A549 (cell line): ENCODE measurements at regions not wholly inside any gene's neighbourhood (a gene's known extent, or its start where the extent isn't known, plus 50 kb on each side); places are given as distances from the start of the nearest gene placed in this dataset.

Source experiments
- CBX2 ChIP-seq: fragments of 200-600 bp; sonication (generic); IDR thresholded peaks from 2 replicates; pipeline ENCODE4 v1.6.1; 2016; ENCODE audit warnings: low read depth, mild to moderate bottlenecking, borderline replicate concordance
- CTCF ChIP-seq: fragments of >200 bp; sonication (Bioruptor Twin); formaldehyde crosslinking; IDR thresholded peaks from 3 replicates; pipeline ENCODE4 v1.5.1; 2016
- EP300 ChIP-seq, 2 experiments: fragments of >200 bp; sonication (Bioruptor Twin); formaldehyde crosslinking; IDR thresholded peaks; 2 replicates in 1 of 2; 3 replicates in 1 of 2; pipeline ENCODE4 v1.6.1; 2016 to 2017
- MAZ ChIP-seq: fragments of 150-350 bp; IDR thresholded peaks from 2 replicates; pipeline ENCODE4 v1.6.1; 2014; ENCODE audit warnings: antibody characterized with exemption, low read depth, low read length, borderline replicate concordance
- PHF8 ChIP-seq: fragments of 200-600 bp; sonication (generic); IDR thresholded peaks from 2 replicates; pipeline ENCODE4 v1.6.1; 2016; ENCODE audit warnings: low read depth, mild to moderate bottlenecking, antibody characterized with exemption, moderate library complexity, borderline replicate concordance
- POLR2A ChIP-seq: IDR thresholded peaks from 2 replicates; pipeline ENCODE4 v1.6.1; 2012; ENCODE audit warnings: mild to moderate bottlenecking, low read length
- RAD21 ChIP-seq, 2 experiments: fragments of >200 bp in 1 of 2; sonication (Bioruptor Twin) in 1 of 2; formaldehyde crosslinking in 1 of 2; IDR thresholded peaks in 1 of 2; conservative IDR thresholded peaks in 1 of 2; 2 replicates in 1 of 2; 3 replicates in 1 of 2; pipeline ENCODE4 v1.6.1; 2012 to 2018; ENCODE audit warnings: inconsistent platforms in 1 of 2
- SMC3 ChIP-seq: fragments of >200 bp; sonication (Bioruptor Twin); formaldehyde crosslinking; IDR thresholded peaks from 3 replicates; pipeline ENCODE4 v1.6.1; 2018; ENCODE audit warnings: inconsistent platforms
- SREBF2 ChIP-seq: fragments of 450-650 bp; IDR thresholded peaks from 2 replicates; pipeline ENCODE4 v1.6.1; 2014; ENCODE audit warnings: mild to moderate bottlenecking, moderate library complexity
- ZFP36 ChIP-seq: fragments of 450-650 bp; IDR thresholded peaks from 2 replicates; pipeline ENCODE4 v1.6.1; 2014; ENCODE audit warnings: borderline replicate concordance; ENCODE audit not compliant: partially characterized antibody

DNA sequence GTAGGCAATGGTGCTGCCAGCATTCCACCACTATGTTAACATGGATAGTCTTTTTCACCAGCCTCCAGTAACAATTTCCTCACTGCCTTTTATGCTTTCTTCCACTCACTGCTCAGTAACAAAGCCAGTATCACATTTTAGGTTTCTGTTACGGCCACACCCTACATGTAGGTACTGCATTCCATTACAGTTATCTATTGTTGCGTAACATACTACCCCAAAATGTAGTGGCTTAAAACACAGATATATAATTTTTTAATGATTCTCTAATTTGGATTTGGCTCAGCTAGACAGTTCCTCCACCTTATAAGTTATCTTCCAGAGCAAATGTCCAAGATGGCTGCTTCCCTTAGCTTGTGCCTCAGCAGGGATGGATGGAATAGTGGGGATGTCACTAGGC lies 498.7 kb upstream of the ACVR2A start:
- TF ChIP-seq CTCF (no peak), CBX2 (no peak), EP300 (IDR thresholded peaks at IDR 0.05) (no peak), MAZ (no peak), POLR2A (no peak), RAD21 (conservative IDR thresholded peaks at IDR 0.05 in 1 of 2, IDR thresholded peaks at IDR 0.05 in 1 of 2) (no peak), SMC3 (no peak), SREBF2 (no peak), ZFP36 (no peak), PHF8 (no peak)
